Naive thymus-derived CD8-positive, alpha-beta T cell (primary cell): ENCODE measurements at regions not wholly inside any gene's neighbourhood (a gene's known extent, or its start where the extent isn't known, plus 50 kb on each side); places are given as distances from the start of the nearest gene placed in this dataset.

Source experiments
- ATAC-seq, 2 donors: fragments of 150-1000 bp; cut with Tn5 transposase in 1 of 2; sonication (Bioruptor Pico), chemical (Tn5 transposase) in 1 of 2; 1 replicate in 1 of 2; 2 replicates in 1 of 2; pipeline ENCODE4 v1.10.0; 2021; ENCODE audit warnings: mild to moderate bottlenecking in 2 of 2, moderate library complexity in 2 of 2
- POLR2A ChIA-PET: fragments of 350-600 bp; sonication (Branson Sonifier 250); formaldehyde crosslinking; loops from one replicate; lab custom pipeline; 2021; ENCODE audit warnings: antibody characterized with exemption; lab: Charles Lee
- DNase-seq, 10 donors: peaks; one replicate each; pipeline versions ENCODE4 v3.0.0 to v3.0.0-alpha.2; 2020 to 2022
- H3K27ac Mint-ChIP-seq, 10 donors: one replicate each; pipeline ENCODE4 v1.8.0; 2020 to 2022; ENCODE audit warnings: mild to moderate bottlenecking in 10 of 10, mixed read lengths in 10 of 10, moderate library complexity in 4 of 10, inconsistent platforms in 1 of 10
- H3K27me3 Mint-ChIP-seq, 5 donors: one replicate each; pipeline ENCODE4 v1.8.0; 2021 to 2022; ENCODE audit warnings: mixed read lengths in 5 of 5
- H3K36me3 Mint-ChIP-seq, 3 donors: one replicate each; pipeline ENCODE4 v1.8.0; 2020 to 2022; ENCODE audit warnings: mixed read lengths in 3 of 3, mild to moderate bottlenecking in 2 of 3, inconsistent platforms in 1 of 3
- H3K4me1 Mint-ChIP-seq, 4 donors: one replicate each; pipeline ENCODE4 v1.8.0; 2021 to 2022; ENCODE audit warnings: mixed read lengths in 4 of 4
- H3K4me3 Mint-ChIP-seq, 10 donors: one replicate each; pipeline ENCODE4 v1.8.0; 2020 to 2022; ENCODE audit warnings: mild to moderate bottlenecking in 10 of 10, mixed read lengths in 10 of 10, moderate library complexity in 6 of 10, inconsistent platforms in 1 of 10
- H3K9me3 Mint-ChIP-seq, 9 donors: one replicate each; pipeline ENCODE4 v1.8.0; 2020 to 2022; ENCODE audit warnings: mixed read lengths in 9 of 9, mild to moderate bottlenecking in 3 of 9, inconsistent platforms in 1 of 9, moderate library complexity in 1 of 9

DNA sequence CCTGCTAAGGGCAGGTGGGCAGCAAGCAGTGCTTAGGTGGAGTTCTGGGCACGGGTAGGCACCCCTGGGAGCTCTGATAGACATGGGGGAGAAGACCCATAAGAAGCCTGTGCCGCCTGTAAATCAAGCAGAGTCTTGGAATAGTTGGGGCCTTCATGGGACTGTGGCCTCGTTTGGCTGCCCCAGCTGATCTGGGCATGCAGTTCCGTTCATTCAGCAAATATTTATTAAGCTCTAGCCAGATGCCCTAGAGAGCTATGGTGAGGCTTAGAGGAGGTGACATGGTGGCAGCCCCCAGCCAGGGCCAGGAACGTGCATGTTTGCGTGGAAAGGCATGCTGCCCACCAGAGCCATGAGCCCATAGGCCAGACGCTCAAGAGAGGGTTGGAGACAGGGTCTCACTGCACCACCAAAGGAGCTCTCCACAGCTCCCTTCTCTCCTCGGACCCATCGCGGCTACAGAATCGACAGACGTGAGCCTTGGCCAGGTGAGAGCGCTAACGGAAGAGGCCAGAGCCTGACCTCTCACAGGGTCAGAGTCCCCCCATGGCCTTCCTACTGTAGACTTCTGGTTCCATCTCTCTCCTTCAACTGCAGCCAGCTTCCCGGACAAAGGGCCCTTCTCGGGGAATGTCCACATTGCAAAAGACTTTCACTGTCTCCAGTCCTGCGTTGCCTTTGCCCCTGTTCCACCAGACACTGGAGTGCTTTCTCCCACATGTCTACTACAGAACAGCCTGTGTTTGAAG lies 135.7 kb downstream of the INHBB start:
- Mint-ChIP-seq H3K4me3 (no peak overlapping the region), H3K36me3 (no peaks in the 10 kb centered on the region), H3K27me3 (peaks cover 0 to 9% (median 0%) of the 10 kb centered on the region in 5 donors), H3K9me3 (no peaks in the 10 kb centered on the region), H3K27ac (no peak overlapping the region), H3K4me1 (peaks cover 0 to 2% (median 0%) of the 10 kb centered on the region in 4 donors)
- ATAC-seq (no peak), DNase-seq (no peak)
- POLR2A ChIA-PET, result no interaction called here

DNA sequence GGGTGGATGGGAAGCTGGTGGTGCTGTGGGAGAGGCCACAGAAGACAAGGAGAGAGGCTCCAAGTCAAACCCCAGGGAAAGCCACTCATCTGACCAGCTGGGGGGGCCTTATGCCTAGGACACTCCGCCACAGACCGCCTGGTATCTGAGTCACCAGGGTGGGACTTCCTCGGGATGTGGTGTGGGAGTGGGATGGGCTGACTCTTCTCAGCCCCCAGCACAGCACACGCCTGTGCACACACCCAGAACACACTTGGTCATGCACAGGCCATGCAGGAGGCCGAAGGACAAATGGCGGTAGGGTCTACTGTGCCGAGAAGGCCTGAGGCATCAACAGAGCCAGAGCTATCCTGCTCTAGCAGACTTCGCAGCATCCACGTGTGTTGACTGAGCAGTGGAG lies 136.4 kb downstream of the INHBB start:
- Mint-ChIP-seq H3K9me3 (no peaks in the 10 kb centered on the region), H3K36me3 (no peaks in the 10 kb centered on the region), H3K4me3 (no peak overlapping the region), H3K27me3 (peaks cover 0 to 9% (median 1%) of the 10 kb centered on the region in 5 donors), H3K4me1 (peaks cover 0 to 2% (median 0%) of the 10 kb centered on the region in 4 donors), H3K27ac (no peak overlapping the region)
- ATAC-seq (no peak), DNase-seq (no peak)
- POLR2A ChIA-PET, result no interaction called here

DNA sequence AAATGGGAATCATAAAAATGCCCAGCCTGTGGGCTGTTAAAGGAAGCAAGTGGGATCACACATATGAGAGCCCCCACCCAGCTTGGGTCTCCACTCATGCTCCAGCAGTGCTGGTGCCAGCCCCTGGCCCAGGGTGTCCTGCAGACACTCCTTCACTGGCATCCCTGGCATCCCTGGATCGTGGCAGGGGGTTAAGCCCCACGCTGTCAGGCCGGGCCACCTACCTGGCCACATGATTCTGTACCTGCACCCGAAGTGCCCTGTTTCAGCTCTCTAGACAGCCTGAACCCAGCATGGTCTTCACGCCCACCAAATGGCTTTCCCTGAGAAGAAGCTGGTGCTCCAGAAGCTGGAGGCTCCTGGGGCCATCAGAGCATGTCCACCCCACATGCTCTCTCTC lies 137.4 kb downstream of the INHBB start:
- H3K27me3 Mint-ChIP-seq, result peaks cover 1 to 10% (median 6%) of the 10 kb centered on the region in 5 donors
- no peak for DNase-seq
- H3K27ac Mint-ChIP-seq, result peak overlapping the region in 1 of 10 donors; percentile 50
- POLR2A ChIA-PET, result no interaction called here
- H3K4me3 Mint-ChIP-seq, result no peak overlapping the region
- no peaks in the 10 kb centered on the region for H3K9me3 Mint-ChIP-seq
- no peaks in the 10 kb centered on the region for H3K36me3 Mint-ChIP-seq
- peaks cover 0 to 2% (median 0%) of the 10 kb centered on the region in 4 donors for H3K4me1 Mint-ChIP-seq
- no peak for ATAC-seq

DNA sequence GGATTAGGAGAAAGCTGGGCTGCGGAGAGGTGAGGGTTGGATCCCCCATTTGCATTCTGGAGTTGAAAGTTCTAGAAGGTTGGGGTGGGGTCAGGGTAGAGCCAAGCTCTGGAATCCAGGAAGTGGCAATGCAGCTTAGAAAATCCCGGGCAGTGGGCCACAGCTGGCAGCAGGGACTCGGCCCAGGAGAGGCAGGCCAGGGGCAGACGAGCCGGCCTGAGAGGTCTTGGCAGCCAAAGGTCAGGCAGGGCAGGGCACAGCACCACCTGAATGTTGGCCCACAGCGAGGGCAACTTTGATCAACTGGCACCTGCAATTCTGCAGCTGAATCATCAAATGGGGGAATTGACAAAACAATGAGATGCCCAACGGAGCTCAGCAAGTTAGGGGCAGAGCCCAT lies 139.2 kb downstream of the INHBB start:
- Mint-ChIP-seq H3K4me3 (no peak overlapping the region), H3K4me1 (peaks cover 0 to 2% (median 0%) of the 10 kb centered on the region in 4 donors), H3K36me3 (no peaks in the 10 kb centered on the region), H3K27ac (no peak overlapping the region), H3K9me3 (no peaks in the 10 kb centered on the region), H3K27me3 (peaks cover 3 to 27% (median 6%) of the 10 kb centered on the region in 5 donors)
- DNase-seq, result no peak
- no peak for ATAC-seq
- POLR2A ChIA-PET, result no interaction called here

DNA sequence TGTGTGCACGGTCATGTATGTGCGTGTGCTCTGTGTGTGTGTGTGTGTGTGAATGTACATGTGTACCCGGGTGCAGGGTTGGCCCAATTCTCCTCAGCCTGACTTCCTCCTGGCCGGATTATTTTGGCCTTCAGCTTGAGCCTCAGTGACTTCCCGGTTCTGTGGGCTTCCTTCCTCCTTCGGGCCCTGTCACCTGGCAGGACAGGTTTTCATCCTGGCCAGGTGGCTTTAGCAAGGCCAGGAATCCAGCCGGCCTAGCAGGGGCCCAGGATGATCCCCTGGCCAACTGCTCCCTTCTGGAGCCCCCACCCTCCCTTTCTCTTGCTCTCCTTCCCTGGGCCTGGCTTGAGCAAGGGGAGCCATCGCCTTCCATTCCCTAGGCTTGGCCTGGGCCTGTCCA lies 140.5 kb downstream of the INHBB start:
- no peaks in the 10 kb centered on the region for H3K4me1 Mint-ChIP-seq
- no peak overlapping the region for H3K4me3 Mint-ChIP-seq
- DNase-seq, result no peak
- peaks cover 6 to 40% (median 7%) of the 10 kb centered on the region in 5 donors for H3K27me3 Mint-ChIP-seq
- ATAC-seq, result no peak
- POLR2A ChIA-PET, result no interaction called here
- no peak overlapping the region for H3K27ac Mint-ChIP-seq
- no peaks in the 10 kb centered on the region for H3K9me3 Mint-ChIP-seq
- H3K36me3 Mint-ChIP-seq, result no peaks in the 10 kb centered on the region

DNA sequence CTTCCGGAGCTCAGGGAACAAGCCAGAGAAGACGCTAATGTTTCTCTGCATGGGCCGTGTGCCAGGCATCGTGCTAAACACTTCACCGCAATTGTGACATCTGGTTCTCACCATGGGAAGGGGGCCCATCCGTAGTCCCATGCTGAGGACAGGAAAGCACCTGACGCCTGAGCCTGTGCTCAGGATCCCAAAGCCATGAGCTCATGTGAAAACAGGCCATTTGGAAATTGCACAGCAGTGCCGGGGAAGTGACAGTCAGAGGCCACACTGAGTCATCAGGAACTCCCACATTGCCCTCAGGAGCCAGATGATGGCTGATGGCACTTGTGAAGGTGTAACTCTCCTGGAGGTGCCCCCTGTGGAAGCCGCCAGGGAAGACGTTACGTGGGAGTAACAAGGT lies 141.0 kb downstream of the INHBB start:
- no peak for DNase-seq
- Mint-ChIP-seq H3K27me3 (peaks cover 6 to 42% (median 8%) of the 10 kb centered on the region in 5 donors), H3K9me3 (no peaks in the 10 kb centered on the region), H3K4me1 (no peaks in the 10 kb centered on the region), H3K4me3 (no peak overlapping the region), H3K36me3 (no peaks in the 10 kb centered on the region), H3K27ac (no peak overlapping the region)
- no peak for ATAC-seq
- POLR2A ChIA-PET, result no interaction called here

DNA sequence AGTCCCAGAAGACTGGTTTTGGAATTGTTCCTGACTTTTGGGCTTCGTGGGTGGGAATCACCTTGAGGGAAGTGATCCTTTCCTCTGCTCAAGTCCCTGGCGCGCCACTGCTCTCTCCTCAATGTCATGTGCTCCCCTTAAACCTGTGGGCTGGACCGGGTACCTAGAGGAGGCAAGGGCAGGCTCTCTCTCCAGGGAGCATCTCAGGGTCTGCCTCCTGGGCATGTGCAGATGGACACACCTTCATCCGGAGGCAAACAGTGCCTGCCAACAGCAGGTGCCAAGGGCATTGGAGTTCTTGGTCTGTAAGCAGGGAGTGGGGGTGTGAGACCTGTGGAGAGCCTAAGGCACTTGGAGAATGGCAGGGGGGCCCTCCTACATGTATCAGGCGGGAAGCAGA lies 142.6 kb downstream of the INHBB start:
- Mint-ChIP-seq H3K9me3 (no peaks in the 10 kb centered on the region), H3K4me1 (peaks cover 0 to 3% (median 0%) of the 10 kb centered on the region in 4 donors), H3K27me3 (peaks cover 6 to 42% (median 8%) of the 10 kb centered on the region in 5 donors), H3K36me3 (no peaks in the 10 kb centered on the region), H3K4me3 (no peak overlapping the region), H3K27ac (no peak overlapping the region)
- ATAC-seq, result no peak
- POLR2A ChIA-PET, result no interaction called here
- no peak for DNase-seq

DNA sequence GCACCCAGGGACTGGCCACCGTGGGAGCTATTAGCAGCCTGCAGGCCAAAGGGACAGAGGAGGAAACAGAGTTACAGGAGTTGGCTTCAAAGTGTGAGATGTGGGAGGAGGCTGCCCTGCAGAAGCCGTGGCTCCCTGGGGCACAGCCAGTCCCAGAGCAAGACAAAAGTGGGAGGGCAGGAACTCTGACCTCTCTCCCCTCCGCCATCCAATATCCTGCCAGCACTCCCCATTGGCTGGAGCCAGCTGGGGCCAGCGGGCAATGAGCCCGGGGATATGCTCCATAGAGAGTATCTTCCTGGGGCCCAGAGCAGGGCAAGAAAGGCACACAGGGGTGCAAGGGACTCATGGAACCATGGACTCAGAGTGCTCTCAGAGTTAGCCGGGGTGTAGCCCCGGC lies 143.1 kb downstream of the INHBB start:
- POLR2A ChIA-PET, result no interaction called here
- ATAC-seq, result no peak
- Mint-ChIP-seq H3K36me3 (no peaks in the 10 kb centered on the region), H3K4me1 (peaks cover 0 to 3% (median 0%) of the 10 kb centered on the region in 4 donors), H3K27ac (no peak overlapping the region), H3K4me3 (no peak overlapping the region), H3K27me3 (peaks cover 6 to 42% (median 8%) of the 10 kb centered on the region in 5 donors), H3K9me3 (no peaks in the 10 kb centered on the region)
- no peak for DNase-seq

DNA sequence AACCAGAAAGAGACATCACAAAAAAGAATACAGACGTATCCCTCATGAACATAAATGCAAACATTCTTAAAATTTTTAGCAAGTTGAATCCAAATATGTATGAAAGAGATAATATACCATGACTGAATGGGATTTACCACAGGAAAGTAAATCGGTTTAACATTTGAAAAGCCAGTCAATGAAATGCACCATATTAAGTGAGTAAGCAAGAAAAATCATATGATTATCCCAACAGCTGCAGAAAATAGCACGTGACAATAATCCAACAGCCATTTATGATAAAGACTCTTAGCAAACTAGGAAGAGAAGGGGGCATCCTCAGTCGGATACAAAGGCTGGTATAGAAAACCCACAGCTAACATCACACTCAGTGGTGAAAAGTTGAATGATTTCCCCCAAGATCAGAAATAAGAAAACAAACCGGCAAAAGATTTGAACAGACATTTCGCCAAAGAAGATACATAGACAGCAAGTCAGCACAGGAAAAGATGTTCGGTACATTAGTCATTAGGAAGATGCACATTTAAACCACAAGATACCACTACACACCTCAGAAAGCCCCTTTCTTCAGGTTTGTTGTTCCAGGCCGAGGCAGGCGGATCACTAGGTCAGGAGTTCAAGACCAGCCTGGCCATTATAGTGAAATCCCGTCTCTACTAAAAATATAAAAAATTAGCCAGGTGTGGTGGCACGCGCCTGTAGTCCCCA lies 144.3 kb downstream of the INHBB start:
- ATAC-seq (no peak), DNase-seq (no peak)
- H3K4me1 Mint-ChIP-seq, result peaks cover 0 to 3% (median 0%) of the 10 kb centered on the region in 4 donors
- H3K9me3 Mint-ChIP-seq, result no peaks in the 10 kb centered on the region
- no peaks in the 10 kb centered on the region for H3K36me3 Mint-ChIP-seq
- POLR2A ChIA-PET, result no interaction called here
- H3K4me3 Mint-ChIP-seq, result no peak overlapping the region
- peaks cover 6 to 42% (median 8%) of the 10 kb centered on the region in 5 donors for H3K27me3 Mint-ChIP-seq
- no peak overlapping the region for H3K27ac Mint-ChIP-seq

DNA sequence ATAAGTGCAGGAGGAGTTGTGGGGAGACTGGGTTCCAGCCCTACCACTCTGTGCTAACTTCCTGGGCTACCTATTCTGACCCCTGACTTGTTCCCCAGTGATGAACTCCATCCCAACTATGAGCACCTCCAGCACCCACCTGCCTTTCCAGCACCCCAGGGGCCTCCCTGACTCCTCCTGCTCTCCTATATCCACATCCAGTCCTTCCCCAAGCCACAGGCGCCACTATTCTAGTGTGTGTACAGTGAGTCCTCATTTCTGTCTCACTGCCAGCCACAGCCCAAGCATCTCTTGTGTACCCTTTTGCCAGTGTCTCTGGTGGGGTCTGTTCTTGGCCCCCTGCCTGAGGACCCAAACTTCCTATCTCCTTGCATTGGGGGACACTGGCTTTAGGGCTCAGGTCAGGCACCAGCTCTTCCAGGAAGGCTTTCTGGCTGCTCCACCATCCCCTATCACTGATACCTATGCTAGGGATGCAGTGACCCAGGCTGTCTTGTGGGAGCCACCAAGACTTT lies 145.2 kb downstream of the INHBB start:
- H3K27ac Mint-ChIP-seq, result no peak overlapping the region
- ATAC-seq (no peak), DNase-seq (no peak)
- H3K36me3 Mint-ChIP-seq, result no peaks in the 10 kb centered on the region
- peaks cover 0 to 3% (median 0%) of the 10 kb centered on the region in 4 donors for H3K4me1 Mint-ChIP-seq
- H3K4me3 Mint-ChIP-seq, result no peak overlapping the region
- H3K27me3 Mint-ChIP-seq, result peaks cover 6 to 42% (median 8%) of the 10 kb centered on the region in 5 donors
- H3K9me3 Mint-ChIP-seq, result no peaks in the 10 kb centered on the region
- POLR2A ChIA-PET, result no interaction called here

DNA sequence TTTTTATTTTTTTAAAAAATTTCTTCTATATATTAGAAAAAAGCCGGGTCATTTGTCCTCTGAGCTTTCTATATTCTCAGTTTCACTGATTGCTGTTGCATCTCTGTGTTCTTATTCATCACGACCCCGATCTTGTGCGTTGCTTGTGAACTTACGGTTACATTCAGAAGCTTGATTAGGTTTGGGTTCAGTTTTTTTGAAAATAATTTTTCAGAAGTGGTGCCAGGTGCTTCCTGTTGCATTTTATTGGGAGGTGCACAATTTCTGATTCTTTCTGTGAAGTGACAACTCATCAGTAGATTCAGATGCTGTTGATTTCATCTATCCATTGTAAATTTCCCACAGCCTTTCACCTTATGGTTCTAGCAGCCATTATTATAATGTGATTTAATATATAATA lies 147.3 kb downstream of the INHBB start:
- Mint-ChIP-seq H3K27ac (no peak overlapping the region), H3K36me3 (no peaks in the 10 kb centered on the region), H3K27me3 (peaks cover 2 to 33% (median 5%) of the 10 kb centered on the region in 5 donors), H3K9me3 (no peaks in the 10 kb centered on the region), H3K4me3 (no peak overlapping the region), H3K4me1 (peaks cover 0 to 3% (median 0%) of the 10 kb centered on the region in 4 donors)
- ATAC-seq (no peak), DNase-seq (no peak)
- POLR2A ChIA-PET, result no interaction called here

DNA sequence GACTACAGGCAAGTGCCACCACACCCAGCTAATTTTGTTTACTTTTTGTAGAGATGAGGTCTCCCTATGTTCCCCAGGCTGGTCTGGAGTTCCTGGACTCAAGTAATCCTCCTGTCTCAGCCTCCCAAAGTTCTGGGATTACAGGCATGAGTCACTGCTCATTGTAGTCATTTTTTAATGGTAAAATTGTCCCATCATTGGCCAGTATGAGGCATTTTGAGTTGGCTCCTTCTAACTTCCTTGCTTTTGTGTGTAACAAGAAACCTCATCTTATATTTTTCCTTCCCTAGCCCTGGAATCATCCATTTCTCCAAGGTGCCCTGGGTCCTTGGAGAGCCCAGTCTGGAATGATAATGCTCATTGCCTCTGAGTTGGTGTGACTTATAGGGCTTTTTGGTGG lies 148.5 kb downstream of the INHBB start:
- Mint-ChIP-seq H3K27ac (no peak overlapping the region), H3K4me1 (peaks cover 0 to 3% (median 0%) of the 10 kb centered on the region in 4 donors), H3K36me3 (no peaks in the 10 kb centered on the region), H3K27me3 (peaks cover 3 to 27% (median 4%) of the 10 kb centered on the region in 5 donors), H3K9me3 (no peaks in the 10 kb centered on the region), H3K4me3 (no peak overlapping the region)
- DNase-seq, result no peak
- ATAC-seq, result no peak
- POLR2A ChIA-PET, result no interaction called here

DNA sequence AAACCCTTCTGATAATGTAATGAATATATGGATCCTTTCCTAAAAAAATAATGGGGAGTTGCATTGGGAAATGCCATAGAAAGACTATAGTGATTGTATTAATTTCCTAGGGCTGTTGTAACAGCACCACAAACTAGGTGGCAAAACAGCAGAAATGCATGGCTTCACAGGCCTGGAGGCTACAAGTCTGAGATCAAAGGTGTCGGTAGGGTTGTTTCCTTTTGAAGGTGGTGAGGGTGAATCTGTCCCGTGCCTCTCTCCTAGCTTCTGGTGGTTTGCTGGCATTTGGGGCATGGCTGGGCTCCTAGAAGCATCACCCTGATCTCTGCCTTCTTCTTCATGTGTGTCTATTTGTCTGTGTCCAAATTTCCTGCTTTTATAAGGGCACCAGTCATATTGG lies 149.7 kb downstream of the INHBB start:
- no peak for DNase-seq
- no peak overlapping the region for H3K27ac Mint-ChIP-seq
- no peak overlapping the region for H3K4me3 Mint-ChIP-seq
- H3K4me1 Mint-ChIP-seq, result peaks cover 0 to 3% (median 0%) of the 10 kb centered on the region in 4 donors
- ATAC-seq, result no peak
- H3K27me3 Mint-ChIP-seq, result peaks cover 0 to 28% (median 5%) of the 10 kb centered on the region in 5 donors
- POLR2A ChIA-PET, result no interaction called here
- no peaks in the 10 kb centered on the region for H3K36me3 Mint-ChIP-seq
- H3K9me3 Mint-ChIP-seq, result no peaks in the 10 kb centered on the region
